ENCODE measurements at regions not wholly inside any gene's neighbourhood (a gene's known extent, or its start where the extent isn't known, plus 50 kb on each side); places are given as distances from the start of the nearest gene placed in this dataset.

- Histone ChIP-seq H3K9me3 (no peaks in the 10 kb centered on the region), H3K27me3 (no peaks in the 10 kb centered on the region), H3K4me3 (no peak overlapping the region), H3K27ac (no peak overlapping the region), H3K4me1 (peaks cover 0 to 8% (median 0%) of the 10 kb centered on the region in 4 donors), H3K36me3 (no peaks in the 10 kb centered on the region)
- TF ChIP-seq POLR2A (IDR thresholded peaks at IDR 0.05) (no peak), POLR2AphosphoS5 (IDR thresholded peaks at IDR 0.05) (no peak), CTCF (IDR thresholded peaks at IDR 0.05) (no peak), EP300 (IDR thresholded peaks at IDR 0.05) (no peak)
- DNase-seq = no peak
- intact Hi-C loops (cut with DNase I; ENCODE audit: low total_unique reads) = no loop called here
- WGBS, 5 donors = 77 to 89% (median 84%) methylated on average over 2 of the region's 2 CpGs
Observed at GRCh38 chr4:15361529-15361928, 66.3 kb upstream of the C1QTNF7 start.

- Histone ChIP-seq H3K36me3 (no peaks in the 10 kb centered on the region), H3K27me3 (no peaks in the 10 kb centered on the region), H3K27ac (no peak overlapping the region), H3K9me3 (no peaks in the 10 kb centered on the region), H3K4me3 (no peak overlapping the region), H3K4me1 (peaks cover 0 to 12% (median 0%) of the 10 kb centered on the region in 4 donors)
- intact Hi-C loops (cut with DNase I; ENCODE audit: low total_unique reads) = no loop called here
- 39 to 59% (median 40%) methylated on average over 2 of the region's 2 CpGs for WGBS, 5 donors
- TF ChIP-seq EP300 (IDR thresholded peaks at IDR 0.05) = no peak
- TF ChIP-seq POLR2AphosphoS5 (IDR thresholded peaks at IDR 0.05) = no peak
- no peak for DNase-seq
Observed at GRCh38 chr4:15362541-15362940, 65.3 kb upstream of the C1QTNF7 start.

- H3K4me1 ChIP-seq = peaks cover 0 to 12% (median 0%) of the 10 kb centered on the region in 4 donors
- H3K36me3 ChIP-seq = no peaks in the 10 kb centered on the region
- no peak for DNase-seq
- H3K9me3 ChIP-seq = no peaks in the 10 kb centered on the region
- no peaks in the 10 kb centered on the region for H3K27me3 ChIP-seq
- intact Hi-C loops (cut with DNase I; ENCODE audit: low total_unique reads) = no loop called here
- H3K27ac ChIP-seq = no peak overlapping the region
- H3K4me3 ChIP-seq = no peak overlapping the region
- TF ChIP-seq POLR2A (IDR thresholded peaks at IDR 0.05) = no peak
- no peak for TF ChIP-seq CTCF (IDR thresholded peaks at IDR 0.05)
Observed at GRCh38 chr4:15364183-15364582, 63.6 kb upstream of the C1QTNF7 start.

- TF ChIP-seq POLR2A (IDR thresholded peaks at IDR 0.05) (no peak), CTCF (IDR thresholded peaks at IDR 0.05) (no peak), POLR2AphosphoS5 (IDR thresholded peaks at IDR 0.05) (no peak)
- Histone ChIP-seq H3K27me3 (no peaks in the 10 kb centered on the region), H3K36me3 (no peaks in the 10 kb centered on the region), H3K4me3 (no peak overlapping the region), H3K4me1 (peaks cover 0 to 8% (median 0%) of the 10 kb centered on the region in 4 donors), H3K9me3 (no peaks in the 10 kb centered on the region), H3K27ac (no peak overlapping the region)
- 21 to 45% (median 35%) methylated on average over 1 of the region's 1 CpG for WGBS, 5 donors
- no peak for DNase-seq
- intact Hi-C loops (cut with DNase I; ENCODE audit: low total_unique reads) = no loop called here
Observed at GRCh38 chr4:15365641-15366040, 62.2 kb upstream of the C1QTNF7 start.

- no peak for DNase-seq
- H3K9me3 ChIP-seq = no peaks in the 10 kb centered on the region
Observed at GRCh38 chr4:15366721-15367120, 61.1 kb upstream of the C1QTNF7 start.

More at GRCh38 chr4:15366721-15367120, 61.1 kb upstream of the C1QTNF7 start:
- no peaks in the 10 kb centered on the region for H3K36me3 ChIP-seq
- H3K4me3 ChIP-seq = no peak overlapping the region
- H3K27me3 ChIP-seq = no peaks in the 10 kb centered on the region
- intact Hi-C loops (cut with DNase I; ENCODE audit: low total_unique reads) = no loop called here
- H3K27ac ChIP-seq = no peak overlapping the region
- TF ChIP-seq POLR2AphosphoS5 (IDR thresholded peaks at IDR 0.05) (no peak), CTCF (IDR thresholded peaks at IDR 0.05) (no peak), POLR2A (IDR thresholded peaks at IDR 0.05) (no peak), EP300 (IDR thresholded peaks at IDR 0.05) (no peak)
- H3K4me1 ChIP-seq = peaks cover 0 to 8% (median 0%) of the 10 kb centered on the region in 4 donors
- WGBS, 5 donors = 11 to 35% (median 19%) methylated on average over 1 of the region's 1 CpG
